H9 (cell line): ENCODE measurements at regions not wholly inside any gene's neighbourhood (a gene's known extent, or its start where the extent isn't known, plus 50 kb on each side); places are given as distances from the start of the nearest gene placed in this dataset.

ENCODE experiments used
- DNase-seq: peaks from one replicate; pipeline ENCODE4 v3.0.0-alpha.2; 2017
- H2AFZ ChIP-seq: one replicate; pipeline ENCODE4 v1.6.1; 2013; ENCODE audit warnings: mild to moderate bottlenecking, low read length, control low read depth, moderate library complexity
- H2AK5ac ChIP-seq: 2 replicates; pipeline ENCODE4 v1.6.1; 2013; ENCODE audit warnings: low read length, control low read depth, mixed read lengths; ENCODE audit not compliant: insufficient read length
- H2BK120ac ChIP-seq: one replicate; pipeline ENCODE4 v1.6.1; 2013; ENCODE audit warnings: low read depth, mild to moderate bottlenecking, low read length, control low read depth, inconsistent platforms; ENCODE audit not compliant: poor library complexity, severe bottlenecking
- H2BK12ac ChIP-seq: 2 replicates; pipeline ENCODE4 v1.6.1; 2013; ENCODE audit warnings: low read length, control low read depth, mixed read lengths, low read depth; ENCODE audit not compliant: insufficient read length
- H2BK15ac ChIP-seq: 2 replicates; pipeline ENCODE4 v1.6.1; 2013; ENCODE audit warnings: low read depth, low read length, control low read depth
- H2BK20ac ChIP-seq: one replicate; pipeline ENCODE4 v1.6.1; 2013; ENCODE audit warnings: low read depth, mild to moderate bottlenecking, low read length, control low read depth, inconsistent platforms; ENCODE audit not compliant: poor library complexity, severe bottlenecking
- H2BK5ac ChIP-seq: 2 replicates; pipeline ENCODE4 v1.6.1; 2013; ENCODE audit warnings: low read length, control low read depth, mixed read lengths; ENCODE audit not compliant: insufficient read length
- H3K14ac ChIP-seq: 2 replicates; pipeline ENCODE4 v1.6.1; 2013; ENCODE audit warnings: low read length, control low read depth; ENCODE audit not compliant: insufficient read depth
- H3K18ac ChIP-seq: 2 replicates; pipeline ENCODE4 v1.6.1; 2013; ENCODE audit warnings: low read depth, mild to moderate bottlenecking, mixed read lengths, low read length, control low read depth; ENCODE audit not compliant: insufficient read length
- H3K23ac ChIP-seq: 2 replicates; pipeline ENCODE4 v1.6.1; 2013; ENCODE audit warnings: low read length, control low read depth, mixed read lengths, low read depth; ENCODE audit not compliant: insufficient read length
- H3K23me2 ChIP-seq: 2 replicates; pipeline ENCODE4 v1.6.1; 2013; ENCODE audit warnings: low read depth, mild to moderate bottlenecking, mixed read lengths, low read length, control low read depth; ENCODE audit not compliant: insufficient read length, poor library complexity, severe bottlenecking
- H3K27ac ChIP-seq: 2 replicates; pipeline ENCODE4 v1.5.1; 2013; ENCODE audit warnings: low read length, control low read depth, mixed read lengths, low read depth; ENCODE audit not compliant: insufficient read length
- H3K27me3 ChIP-seq: 2 replicates; pipeline ENCODE4 v1.6.1; 2013; ENCODE audit warnings: low read length, control low read depth, inconsistent platforms; ENCODE audit not compliant: insufficient read depth
- H3K4ac ChIP-seq: 2 replicates; pipeline ENCODE4 v1.6.1; 2013; ENCODE audit warnings: low read depth, mild to moderate bottlenecking, control low read depth, inconsistent platforms, low read length, moderate library complexity
- H3K4me1 ChIP-seq: 2 replicates; pipeline ENCODE4 v1.6.1; 2013; ENCODE audit warnings: low read length, control low read depth, inconsistent platforms; ENCODE audit not compliant: insufficient read depth
- H3K4me2 ChIP-seq: 2 replicates; pipeline ENCODE4 v1.6.1; 2013; ENCODE audit warnings: low read length, control low read depth, mixed read lengths; ENCODE audit not compliant: insufficient read length, insufficient read depth
- H3K56ac ChIP-seq: 2 replicates; pipeline ENCODE4 v1.6.1; 2013; ENCODE audit warnings: low read depth, mild to moderate bottlenecking, mixed read lengths, low read length, control low read depth; ENCODE audit not compliant: insufficient read length
- H3K79me1 ChIP-seq: 2 replicates; pipeline ENCODE4 v1.6.1; 2013; ENCODE audit warnings: low read depth, mild to moderate bottlenecking, moderate library complexity, low read length, control low read depth, inconsistent platforms; ENCODE audit not compliant: insufficient read depth, poor library complexity, severe bottlenecking
- H3K79me2 ChIP-seq: 2 replicates; pipeline ENCODE4 v1.6.1; 2013; ENCODE audit warnings: low read length, control low read depth, inconsistent platforms; ENCODE audit not compliant: insufficient read depth
- H3K9ac ChIP-seq: 2 replicates; pipeline ENCODE4 v1.6.1; 2013; ENCODE audit warnings: low read length, control low read depth, mixed read lengths; ENCODE audit not compliant: insufficient read length; ENCODE audit errors: extremely low read depth
- H3K9me3 ChIP-seq: one replicate; pipeline ENCODE4 v1.6.1; 2013; ENCODE audit warnings: low read depth, low read length, inconsistent platforms; ENCODE audit not compliant: control insufficient read depth
- H3T11ph ChIP-seq: one replicate; pipeline ENCODE4 v1.6.1; 2013; ENCODE audit warnings: mild to moderate bottlenecking, low read length, control low read depth, inconsistent platforms
- H4K20me1 ChIP-seq: one replicate; pipeline ENCODE4 v1.6.1; 2013; ENCODE audit not compliant: control insufficient read depth, insufficient read length, insufficient read depth
- H4K5ac ChIP-seq: 2 replicates; pipeline ENCODE4 v1.6.1; 2013; ENCODE audit warnings: low read depth, mild to moderate bottlenecking, mixed read lengths, low read length, control low read depth; ENCODE audit not compliant: insufficient read length
- H4K8ac ChIP-seq: replicated peaks from 2 replicates; pipeline ENCODE4 v1.6.1; 2013; ENCODE audit warnings: low read length, control low read depth, mixed read lengths, low read depth; ENCODE audit not compliant: insufficient read length
- H4K91ac ChIP-seq: 2 replicates; pipeline ENCODE4 v1.6.1; 2013; ENCODE audit warnings: low read depth, mild to moderate bottlenecking, moderate library complexity, mixed read lengths, low read length, control low read depth; ENCODE audit not compliant: insufficient read length
- H3K27ac Mint-ChIP-seq, 3 experiments: 2 replicates in 2 of 3; 3 replicates in 1 of 3; pipeline ENCODE4 v1.8.0; 2020 to 2021; ENCODE audit warnings: mixed read lengths in 3 of 3, mild to moderate bottlenecking in 1 of 3, moderate library complexity in 1 of 3
- H3K27me3 Mint-ChIP-seq: 2 replicates; pipeline ENCODE4 v1.8.0; 2021; ENCODE audit warnings: low read depth, mild to moderate bottlenecking, moderate library complexity, mixed read lengths
- H3K36me3 Mint-ChIP-seq, 3 experiments: 2 replicates in 2 of 3; 3 replicates in 1 of 3; pipeline ENCODE4 v1.8.0; 2020 to 2021; ENCODE audit warnings: low read depth in 3 of 3, mixed read lengths in 3 of 3; ENCODE audit not compliant: insufficient read depth in 1 of 3
- H3K4me1 Mint-ChIP-seq, 2 experiments: 2 replicates each; pipeline ENCODE4 v1.8.0; 2020; ENCODE audit warnings: mixed read lengths in 2 of 2
- H3K4me3 Mint-ChIP-seq, 2 experiments: 2 replicates in 1 of 2; 3 replicates in 1 of 2; pipeline ENCODE4 v1.8.0; 2020 to 2021; ENCODE audit warnings: mild to moderate bottlenecking in 2 of 2, mixed read lengths in 2 of 2, moderate library complexity in 1 of 2
- H3K9me3 Mint-ChIP-seq, 2 experiments: 2 replicates in 1 of 2; 3 replicates in 1 of 2; pipeline ENCODE4 v1.8.0; 2020; ENCODE audit warnings: mild to moderate bottlenecking in 2 of 2, mixed read lengths in 2 of 2, moderate library complexity in 1 of 2
- WGBS: extraction: QIAGEN DNeasy Blood & Tissue Kit; methylation state at CpG from one replicate; pipeline ENCODE4 v1.1.7; 2013; ENCODE audit warnings: missing lambda C conversion rate, low lambda C conversion rate, mixed read lengths; ENCODE audit not compliant: insufficient read length; ENCODE audit errors: extremely low coverage; 5-methylcytosine and 5-hydroxymethylcytosine counted together
- TF ChIP-seq, protein P1 (sequence below): fragments of 200-600 bp; sonication (generic); conservative IDR thresholded peaks from 3 replicates; pipeline ENCODE4 v1.8.0; 2021; ENCODE audit warnings: antibody characterized with exemption, mild to moderate bottlenecking

DNA sequence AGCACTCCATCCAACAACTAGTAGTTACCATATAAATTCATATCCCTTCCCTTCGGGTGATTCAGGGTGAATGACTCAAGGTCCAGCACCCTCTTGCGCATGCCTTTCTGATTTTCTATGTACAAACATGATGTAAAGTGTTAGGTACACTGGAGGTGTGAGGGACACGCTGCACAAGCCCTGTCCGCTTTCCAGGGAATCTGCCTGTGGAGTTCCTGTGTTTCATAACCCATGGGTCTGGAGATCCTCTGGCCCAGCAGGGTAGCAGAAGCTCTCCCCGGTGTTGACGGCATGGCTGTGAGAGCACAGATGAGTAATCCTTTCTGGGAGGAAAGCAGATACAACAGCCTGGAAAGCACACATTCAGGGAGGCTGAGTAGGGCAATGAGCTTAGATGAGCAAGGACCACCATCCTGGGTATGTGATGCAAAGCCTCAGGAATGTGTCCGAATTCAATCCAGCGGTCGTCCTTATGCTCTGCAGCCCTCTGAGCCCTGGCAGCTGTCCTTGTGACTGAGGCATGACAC, 142.9 kb upstream of the TP63 start:
- no peak for DNase-seq
- Mint-ChIP-seq H3K4me1 (peaks cover 3 to 4% of the 10 kb centered on the region in 2 experiments; a peak in 3 of 4 replicates), H3K27ac (peak overlapping the region in 1 of 3 experiments; percentile 17; a peak in 1 of 7 replicates)

More for the DNA sequence above, 142.9 kb upstream of the TP63 start:
- H4K5ac ChIP-seq, result no peak overlapping the region
- H3T11ph ChIP-seq, result no peak overlapping the region
- no peak overlapping the region for H2AK5ac ChIP-seq
- no peaks in the 10 kb centered on the region for H4K20me1 ChIP-seq
- H2BK12ac ChIP-seq, result no peak overlapping the region
- H2AFZ ChIP-seq, result no peak overlapping the region
- no peak overlapping the region for H3K4ac ChIP-seq
- H3K4me1 ChIP-seq, result no peaks in the 10 kb centered on the region
- H2BK5ac ChIP-seq, result no peak overlapping the region
- no peaks in the 10 kb centered on the region; a peak in 1 of 7 replicates for H3K36me3 Mint-ChIP-seq
- no peak overlapping the region for H3K4me2 ChIP-seq
- no peak overlapping the region; a peak in 1 of 5 replicates for H3K4me3 Mint-ChIP-seq
- H3K23ac ChIP-seq, result no peak overlapping the region
- no peaks in the 10 kb centered on the region for H3K27me3 ChIP-seq
- no peak overlapping the region for H2BK15ac ChIP-seq
- H4K8ac ChIP-seq, result no peak overlapping the region
- no peaks in the 10 kb centered on the region for H3K23me2 ChIP-seq
- H3K79me1 ChIP-seq, result no peaks in the 10 kb centered on the region
- H2BK120ac ChIP-seq, result no peak overlapping the region
- H3K27ac ChIP-seq, result no peak overlapping the region
- H3K9me3 ChIP-seq, result no peaks in the 10 kb centered on the region
- no peaks in the 10 kb centered on the region for H3K27me3 Mint-ChIP-seq
- WGBS, result no CpG with 5 or more reads among the region's 9 CpGs
- no peak overlapping the region for H4K91ac ChIP-seq
- no peak overlapping the region for H3K14ac ChIP-seq
- H3K9me3 Mint-ChIP-seq, result no peaks in the 10 kb centered on the region
- no peak overlapping the region for H3K9ac ChIP-seq
- no peaks in the 10 kb centered on the region for H3K79me2 ChIP-seq
- H3K56ac ChIP-seq, result no peak overlapping the region
- TF ChIP-seq, protein P1, sequence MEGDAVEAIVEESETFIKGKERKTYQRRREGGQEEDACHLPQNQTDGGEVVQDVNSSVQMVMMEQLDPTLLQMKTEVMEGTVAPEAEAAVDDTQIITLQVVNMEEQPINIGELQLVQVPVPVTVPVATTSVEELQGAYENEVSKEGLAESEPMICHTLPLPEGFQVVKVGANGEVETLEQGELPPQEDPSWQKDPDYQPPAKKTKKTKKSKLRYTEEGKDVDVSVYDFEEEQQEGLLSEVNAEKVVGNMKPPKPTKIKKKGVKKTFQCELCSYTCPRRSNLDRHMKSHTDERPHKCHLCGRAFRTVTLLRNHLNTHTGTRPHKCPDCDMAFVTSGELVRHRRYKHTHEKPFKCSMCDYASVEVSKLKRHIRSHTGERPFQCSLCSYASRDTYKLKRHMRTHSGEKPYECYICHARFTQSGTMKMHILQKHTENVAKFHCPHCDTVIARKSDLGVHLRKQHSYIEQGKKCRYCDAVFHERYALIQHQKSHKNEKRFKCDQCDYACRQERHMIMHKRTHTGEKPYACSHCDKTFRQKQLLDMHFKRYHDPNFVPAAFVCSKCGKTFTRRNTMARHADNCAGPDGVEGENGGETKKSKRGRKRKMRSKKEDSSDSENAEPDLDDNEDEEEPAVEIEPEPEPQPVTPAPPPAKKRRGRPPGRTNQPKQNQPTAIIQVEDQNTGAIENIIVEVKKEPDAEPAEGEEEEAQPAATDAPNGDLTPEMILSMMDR, result no peak
- no peak overlapping the region for H3K18ac ChIP-seq
- no peak overlapping the region for H2BK20ac ChIP-seq
